Renal cortical epithelial cell (primary cell): ENCODE measurements at regions not wholly inside any gene's neighbourhood (a gene's known extent, or its start where the extent isn't known, plus 50 kb on each side); places are given as distances from the start of the nearest gene placed in this dataset.
"Not testable (repeated sequence)": the region's sequence is repeated elsewhere in the genome, so short reads cannot be mapped to it uniquely, and the experiment has no call there.

Source experiments
- DNase-seq: peaks from one replicate; pipeline ENCODE4 v3.0.0-alpha.2; 2011; ENCODE audit warnings: low read depth

- DNase-seq, result no peak
These were observed 1490.3 kb downstream of the UQCRFS1 start for GRCh38 chr19:27722625-27723024.

GRCh38 chr19:27720155-27720554, 1492.8 kb downstream of the UQCRFS1 start:
- no peak for DNase-seq

GRCh38 chr19:27719034-27719433, 1493.9 kb downstream of the UQCRFS1 start:
- no peak for DNase-seq

- no peak for DNase-seq
These were observed 1494.7 kb downstream of the UQCRFS1 start for GRCh38 chr19:27718234-27718633.

GRCh38 chr19:27717825-27718224, 1495.1 kb downstream of the UQCRFS1 start:
- no peak for DNase-seq

GRCh38 chr19:27716922-27717321, 1496.0 kb downstream of the UQCRFS1 start:
- DNase-seq, result no peak

- DNase-seq, result no peak
These were observed 1498.1 kb downstream of the UQCRFS1 start for GRCh38 chr19:27714857-27715256.

- no peak for DNase-seq
These were observed 1503.5 kb downstream of the UQCRFS1 start for GRCh38 chr19:27709496-27709895.

GRCh38 chr19:27708986-27709385, 1504.0 kb downstream of the UQCRFS1 start:
- not testable (repeated sequence) for DNase-seq

- DNase-seq, result not testable (repeated sequence)
These were observed 1505.9 kb downstream of the UQCRFS1 start for GRCh38 chr19:27707026-27707425.

GRCh38 chr19:27705896-27706295, 1507.1 kb downstream of the UQCRFS1 start:
- DNase-seq, result no peak

- no peak for DNase-seq
These were observed 1518.4 kb downstream of the UQCRFS1 start for GRCh38 chr19:27694361-27695055.

GRCh38 chr19:27691991-27692390, 1521.0 kb downstream of the UQCRFS1 start:
- no peak for DNase-seq

- no peak for DNase-seq
These were observed 1523.2 kb downstream of the UQCRFS1 start for GRCh38 chr19:27689734-27690241.

- no peak for DNase-seq
These were observed 1528.7 kb downstream of the UQCRFS1 start for GRCh38 chr19:27684293-27684692.

- DNase-seq, result no peak
These were observed 1531.0 kb downstream of the UQCRFS1 start for GRCh38 chr19:27681972-27682371.

- no peak for DNase-seq
These were observed 1533.0 kb downstream of the UQCRFS1 start for GRCh38 chr19:27679905-27680304.

GRCh38 chr19:27679399-27679798, 1533.6 kb downstream of the UQCRFS1 start:
- DNase-seq, result no peak

GRCh38 chr19:27676877-27677276, 1536.1 kb downstream of the UQCRFS1 start:
- no peak for DNase-seq

- no peak for DNase-seq
These were observed 1536.6 kb downstream of the UQCRFS1 start for GRCh38 chr19:27676334-27676733.

GRCh38 chr19:27675771-27676170, 1537.2 kb downstream of the UQCRFS1 start:
- DNase-seq, result no peak

- DNase-seq, result no peak
These were observed 1538.2 kb downstream of the UQCRFS1 start for GRCh38 chr19:27674701-27675100.

GRCh38 chr19:27673986-27674385, 1539.0 kb downstream of the UQCRFS1 start:
- DNase-seq, result no peak
